Activated CD4-positive, alpha-beta T cell treated with anti-CD3 and anti-CD28 coated beads, Interleukin-2, amount 50 U/mL, for 4 hours (primary cell): ENCODE measurements at regions not wholly inside any gene's neighbourhood (a gene's known extent, or its start where the extent isn't known, plus 50 kb on each side); places are given as distances from the start of the nearest gene placed in this dataset.

Source experiments
- DNase-seq, 2 experiments: peaks; one replicate each; pipeline ENCODE4 v3.0.0-alpha.2; 2020

- DNase-seq, result no peak
Observed at GRCh38 chr13:65095161-65096082, 2134.7 kb downstream of the PCDH9 start.

- DNase-seq, result no peak
Observed at GRCh38 chr13:65093357-65093756, 2136.8 kb downstream of the PCDH9 start.

GRCh38 chr13:65091031-65091430 lies 2139.1 kb downstream of the PCDH9 start:
- DNase-seq, result no peak

GRCh38 chr13:65090186-65090585 lies 2139.9 kb downstream of the PCDH9 start:
- DNase-seq, result no peak

- DNase-seq, result no peak
Observed at GRCh38 chr13:65088906-65089305, 2141.2 kb downstream of the PCDH9 start.

- DNase-seq, result no peak
Observed at GRCh38 chr13:65085977-65086376, 2144.2 kb downstream of the PCDH9 start.

GRCh38 chr13:65074248-65074647 lies 2155.9 kb downstream of the PCDH9 start:
- no peak for DNase-seq

- DNase-seq, result no peak
Observed at GRCh38 chr13:65064967-65065366, 2165.2 kb downstream of the PCDH9 start.

GRCh38 chr13:65063753-65064152 lies 2166.4 kb downstream of the PCDH9 start:
- DNase-seq, result no peak

- no peak for DNase-seq
Observed at GRCh38 chr13:65057986-65058385, 2172.2 kb downstream of the PCDH9 start.

- DNase-seq, result no peak
Observed at GRCh38 chr13:65054277-65054676, 2175.9 kb downstream of the PCDH9 start.

- DNase-seq, result no peak
Observed at GRCh38 chr13:65036999-65037398, 2193.1 kb downstream of the PCDH9 start.

GRCh38 chr13:65035302-65035701 lies 2194.8 kb downstream of the PCDH9 start:
- DNase-seq, result no peak

- no peak for DNase-seq
Observed at GRCh38 chr13:65034266-65034665, 2195.9 kb downstream of the PCDH9 start.

- DNase-seq, result no peak
Observed at GRCh38 chr13:65032825-65033224, 2197.3 kb downstream of the PCDH9 start.

GRCh38 chr13:65028101-65028500 lies 2202.0 kb downstream of the PCDH9 start:
- no peak for DNase-seq

- DNase-seq, result no peak
Observed at GRCh38 chr13:65026505-65026904, 2203.6 kb downstream of the PCDH9 start.

GRCh38 chr13:65011378-65011777 lies 2218.8 kb downstream of the PCDH9 start:
- no peak for DNase-seq

- no peak for DNase-seq
Observed at GRCh38 chr13:64997438-64997837, 2232.7 kb downstream of the PCDH9 start.

GRCh38 chr13:64993514-64994164 lies 2236.5 kb downstream of the PCDH9 start:
- no peak for DNase-seq

GRCh38 chr13:64992314-64992713 lies 2237.8 kb downstream of the PCDH9 start:
- DNase-seq, result no peak

- no peak for DNase-seq
Observed at GRCh38 chr13:64985075-64985474, 2245.1 kb downstream of the PCDH9 start.

GRCh38 chr13:64962404-64962803 lies 2267.7 kb downstream of the PCDH9 start:
- DNase-seq, result no peak

- DNase-seq, result no peak
Observed at GRCh38 chr13:64959276-64959675, 2270.9 kb downstream of the PCDH9 start.
